NCI-H345 treated with DMSO at 0.1 percent for 48 hours (cell line): ENCODE measurements at regions not wholly inside any gene's neighbourhood (a gene's known extent, or its start where the extent isn't known, plus 50 kb on each side); places are given as distances from the start of the nearest gene placed in this dataset.

Experiments
- DNase-seq: peaks from one replicate; lab custom pipeline; 2025; ENCODE audit not compliant: unreplicated experiment; lab: John Stamatoyannopoulos, UW

GRCh38 chr5:158140120-158140731 is 281.3 kb upstream of the CLINT1 start:
- no peak for DNase-seq

GRCh38 chr5:158139161-158139560 is 280.2 kb upstream of the CLINT1 start:
- DNase-seq: no peak

- DNase-seq: peak; percentile 87
Measured at GRCh38 chr5:158135682-158136179, 276.8 kb upstream of the CLINT1 start.

GRCh38 chr5:158133369-158133768 is 274.4 kb upstream of the CLINT1 start:
- DNase-seq: no peak

- no peak for DNase-seq
Measured at GRCh38 chr5:158127536-158127935, 268.6 kb upstream of the CLINT1 start.

- no peak for DNase-seq
Measured at GRCh38 chr5:158126442-158127405, 267.8 kb upstream of the CLINT1 start.

- DNase-seq: no peak
Measured at GRCh38 chr5:158124606-158125316, 265.8 kb upstream of the CLINT1 start.

- no peak for DNase-seq
Measured at GRCh38 chr5:158123595-158123994, 264.6 kb upstream of the CLINT1 start.

GRCh38 chr5:158121678-158122077 is 262.7 kb upstream of the CLINT1 start:
- DNase-seq: no peak

- no peak for DNase-seq
Measured at GRCh38 chr5:158120760-158121159, 261.8 kb upstream of the CLINT1 start.

GRCh38 chr5:158119961-158120723 is 261.2 kb upstream of the CLINT1 start:
- no peak for DNase-seq

- no peak for DNase-seq
Measured at GRCh38 chr5:158117467-158118160, 258.7 kb upstream of the CLINT1 start.

- DNase-seq: no peak
Measured at GRCh38 chr5:158116965-158117364, 258.0 kb upstream of the CLINT1 start.

- DNase-seq: no peak
Measured at GRCh38 chr5:158115468-158115867, 256.5 kb upstream of the CLINT1 start.

- no peak for DNase-seq
Measured at GRCh38 chr5:158108177-158108576, 249.2 kb upstream of the CLINT1 start.

GRCh38 chr5:158100373-158100888 is 241.5 kb upstream of the CLINT1 start:
- no peak for DNase-seq

GRCh38 chr5:158099571-158100105 is 240.7 kb upstream of the CLINT1 start:
- no peak for DNase-seq

- no peak for DNase-seq
Measured at GRCh38 chr5:158096835-158097234, 237.9 kb upstream of the CLINT1 start.

GRCh38 chr5:158086856-158087255 is 227.9 kb upstream of the CLINT1 start:
- DNase-seq: no peak

GRCh38 chr5:158084292-158084691 is 225.3 kb upstream of the CLINT1 start:
- no peak for DNase-seq
